ENCODE measurements at regions not wholly inside any gene's neighbourhood (a gene's known extent, or its start where the extent isn't known, plus 50 kb on each side); places are given as distances from the start of the nearest gene placed in this dataset.
A peak's percentile ranks its signal among the peaks of the same experiment; 100 is the strongest.

- Histone ChIP-seq H3K27ac (no peak overlapping the region), H3K27me3 (ENCODE audit: control insufficient read depth, insufficient read depth, low read length) (no peaks in the 10 kb centered on the region), H3K4me1 (peaks cover 2% of the 10 kb centered on the region), H3K79me2 (no peaks in the 10 kb centered on the region), H3K4me3 (ENCODE audit: low read depth, low read length) (no peak overlapping the region), H3K4me2 (ENCODE audit: low read length) (no peak overlapping the region), H3K36me3 (ENCODE audit: control insufficient read depth, insufficient read depth, low read length) (no peaks in the 10 kb centered on the region), H2AFZ (no peak overlapping the region), H3K9me3 (ENCODE audit: control insufficient read depth, low read length) (no peaks in the 10 kb centered on the region), H3K9ac (no peak overlapping the region)
- no peak for TF ChIP-seq CTCF (IDR thresholded peaks at IDR 0.05)
These were observed 292.4 kb upstream of the SMIM30 start for GRCh38 chr7:113410796-113411195.

GRCh38 chr7:113408999-113409398 lies 290.6 kb upstream of the SMIM30 start:
- Histone ChIP-seq H2AFZ (no peak overlapping the region), H3K9ac (no peak overlapping the region), H3K9me3 (ENCODE audit: control insufficient read depth, low read length) (no peaks in the 10 kb centered on the region), H3K36me3 (ENCODE audit: control insufficient read depth, insufficient read depth, low read length) (no peaks in the 10 kb centered on the region), H3K4me2 (ENCODE audit: low read length) (no peak overlapping the region), H3K27me3 (ENCODE audit: control insufficient read depth, insufficient read depth, low read length) (no peaks in the 10 kb centered on the region), H3K79me2 (no peaks in the 10 kb centered on the region), H3K27ac (no peak overlapping the region), H3K4me3 (ENCODE audit: low read depth, low read length) (no peak overlapping the region), H3K4me1 (peaks cover 7% of the 10 kb centered on the region)
- TF ChIP-seq CTCF (IDR thresholded peaks at IDR 0.05): no peak

GRCh38 chr7:113405296-113406056 lies 287.1 kb upstream of the SMIM30 start:
- no peak overlapping the region for H3K4me3 ChIP-seq (ENCODE audit: low read depth, low read length)
- TF ChIP-seq CTCF (IDR thresholded peaks at IDR 0.05): no peak
- H3K4me2 ChIP-seq (ENCODE audit: low read length): no peak overlapping the region
- H3K27me3 ChIP-seq (ENCODE audit: control insufficient read depth, insufficient read depth, low read length): no peaks in the 10 kb centered on the region
- H3K79me2 ChIP-seq: no peaks in the 10 kb centered on the region
- H3K36me3 ChIP-seq (ENCODE audit: control insufficient read depth, insufficient read depth, low read length): no peaks in the 10 kb centered on the region
- no peak overlapping the region for H3K27ac ChIP-seq
- H3K9ac ChIP-seq: no peak overlapping the region
- H3K9me3 ChIP-seq (ENCODE audit: control insufficient read depth, low read length): no peaks in the 10 kb centered on the region
- peak overlapping the region; percentile 13 for H2AFZ ChIP-seq
- H3K4me1 ChIP-seq: peaks cover 12% of the 10 kb centered on the region

DNA sequence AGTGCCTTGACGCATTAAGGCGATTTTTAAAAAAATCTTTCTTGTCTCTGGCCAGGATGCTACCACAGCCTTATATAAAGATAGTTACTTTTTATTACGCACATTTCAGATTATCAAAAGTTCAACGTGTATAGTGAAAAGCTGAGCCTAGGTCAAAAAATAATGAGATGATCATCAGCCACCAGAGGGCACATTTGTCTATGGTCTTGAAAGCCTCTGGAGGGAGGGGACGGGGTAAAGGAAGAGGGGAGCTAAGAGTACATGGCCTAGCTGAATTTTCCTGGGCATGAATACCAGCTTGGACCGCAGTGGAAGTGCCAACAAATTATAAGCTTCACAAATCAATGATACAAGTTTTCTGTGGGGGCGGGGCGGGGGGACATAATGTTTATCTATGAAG lies 285.9 kb upstream of the SMIM30 start:
- no peak overlapping the region for H2AFZ ChIP-seq
- H3K27ac ChIP-seq: no peak overlapping the region
- peaks cover 12% of the 10 kb centered on the region for H3K4me1 ChIP-seq
- no peaks in the 10 kb centered on the region for H3K79me2 ChIP-seq
- H3K27me3 ChIP-seq (ENCODE audit: control insufficient read depth, insufficient read depth, low read length): no peaks in the 10 kb centered on the region
- H3K9ac ChIP-seq: no peak overlapping the region
- H3K4me2 ChIP-seq (ENCODE audit: low read length): no peak overlapping the region
- no peaks in the 10 kb centered on the region for H3K36me3 ChIP-seq (ENCODE audit: control insufficient read depth, insufficient read depth, low read length)
- no peak overlapping the region for H3K4me3 ChIP-seq (ENCODE audit: low read depth, low read length)
- TF ChIP-seq CTCF (IDR thresholded peaks at IDR 0.05): peak; percentile 19
- no peaks in the 10 kb centered on the region for H3K9me3 ChIP-seq (ENCODE audit: control insufficient read depth, low read length)

DNA sequence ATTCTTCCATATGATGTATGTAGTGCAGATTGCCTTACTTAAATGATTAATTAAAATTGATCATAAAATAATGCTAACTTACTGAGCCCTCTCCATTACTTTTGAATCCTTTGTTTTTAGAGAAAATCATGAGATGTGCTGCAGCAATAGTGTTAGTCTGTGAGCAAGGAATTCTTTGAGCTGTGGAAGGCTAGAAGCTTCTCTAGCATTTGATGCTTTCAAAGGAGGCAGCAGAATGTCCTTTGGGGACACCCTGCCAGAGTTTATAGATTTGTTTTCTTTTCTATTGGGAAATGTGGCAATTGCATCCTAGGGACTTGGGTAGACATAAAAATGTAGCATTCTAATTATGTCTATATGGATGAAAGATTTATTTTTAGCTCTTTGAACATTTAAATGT lies 284.1 kb upstream of the SMIM30 start:
- Histone ChIP-seq H3K4me2 (ENCODE audit: low read length) (peak overlapping the region; percentile 18), H3K36me3 (ENCODE audit: control insufficient read depth, insufficient read depth, low read length) (no peaks in the 10 kb centered on the region), H3K4me3 (ENCODE audit: low read depth, low read length) (no peak overlapping the region), H3K27me3 (ENCODE audit: control insufficient read depth, insufficient read depth, low read length) (no peaks in the 10 kb centered on the region), H3K4me1 (peaks cover 10% of the 10 kb centered on the region), H3K9me3 (ENCODE audit: control insufficient read depth, low read length) (no peaks in the 10 kb centered on the region), H3K79me2 (no peaks in the 10 kb centered on the region), H3K27ac (peak overlapping the region; percentile 65), H3K9ac (no peak overlapping the region), H2AFZ (peak overlapping the region; percentile 16)
- no peak for TF ChIP-seq CTCF (IDR thresholded peaks at IDR 0.05)

Data from parathyroid adenoma (tissue), 2 donors.